Inflammatory macrophage treated with lipopolysaccharide for 4 hours (primary cell): ENCODE measurements at regions not wholly inside any gene's neighbourhood (a gene's known extent, or its start where the extent isn't known, plus 50 kb on each side); places are given as distances from the start of the nearest gene placed in this dataset.
A peak's percentile ranks its signal among the peaks of the same experiment; 100 is the strongest.
"Not testable (repeated sequence)": the region's sequence is repeated elsewhere in the genome, so short reads cannot be mapped to it uniquely, and the experiment has no call there.

Experiments
- DNase-seq: peaks from one replicate; pipeline ENCODE4 v3.0.0-alpha.2; 2020

DNA sequence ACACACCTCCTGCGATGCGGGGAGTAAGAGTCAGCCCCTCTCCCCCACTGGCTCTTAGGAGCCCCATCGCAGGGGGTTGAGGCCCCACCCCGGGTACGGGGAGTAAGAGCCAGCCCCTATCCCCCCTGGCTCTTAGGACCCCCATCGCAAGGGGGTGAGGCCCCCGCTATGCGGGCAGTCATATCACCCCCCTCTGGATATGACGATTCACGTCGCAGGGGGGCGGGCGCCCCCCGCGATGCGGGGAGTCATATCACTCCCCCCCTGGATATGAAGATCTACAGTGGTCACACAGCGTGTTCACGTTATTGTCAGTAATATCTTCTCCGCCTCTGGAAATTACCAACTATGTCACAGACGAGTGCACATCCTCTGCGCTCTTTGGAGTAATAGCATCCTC, 61.1 kb downstream of the DEFB131A start:
- not testable (repeated sequence) for DNase-seq

DNA sequence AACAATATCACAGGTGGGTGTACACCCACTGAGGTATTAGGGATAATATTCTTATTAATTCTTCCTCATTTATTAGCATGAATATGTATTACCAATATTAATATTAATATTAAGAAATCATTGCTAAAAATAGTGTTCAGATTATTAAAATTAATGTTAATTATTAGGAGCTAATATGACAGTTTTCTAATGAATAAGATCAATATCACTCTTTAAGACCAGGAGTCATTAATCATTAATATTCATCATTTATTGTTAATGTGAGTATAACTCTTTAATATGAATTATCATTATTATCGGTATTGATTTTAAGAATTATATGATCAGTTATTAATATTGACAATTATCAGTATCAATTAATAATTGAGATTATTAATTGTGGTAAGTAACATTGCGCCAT, 62.5 kb downstream of the DEFB131A start:
- not testable (repeated sequence) for DNase-seq

DNA sequence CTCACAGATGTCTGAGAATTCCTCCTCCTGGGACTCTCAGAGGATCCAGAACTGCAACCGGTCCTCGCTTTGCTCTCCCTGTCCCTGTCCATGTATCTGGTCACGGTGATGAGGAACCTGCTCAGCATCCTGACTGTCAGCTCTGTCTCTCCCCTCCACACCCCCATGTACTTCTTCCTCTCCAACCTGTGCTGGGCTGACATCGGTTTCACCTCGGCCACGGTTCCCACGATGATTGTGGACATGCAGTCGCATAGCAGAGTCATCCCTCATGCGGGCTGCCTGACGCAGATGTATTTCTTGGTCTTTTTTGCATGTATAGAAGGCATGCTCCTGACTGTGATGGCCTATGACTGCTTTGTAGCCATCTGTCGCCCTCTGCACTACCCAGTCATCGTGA, 68.7 kb downstream of the DEFB131A start:
- DNase-seq, result not testable (repeated sequence)

DNA sequence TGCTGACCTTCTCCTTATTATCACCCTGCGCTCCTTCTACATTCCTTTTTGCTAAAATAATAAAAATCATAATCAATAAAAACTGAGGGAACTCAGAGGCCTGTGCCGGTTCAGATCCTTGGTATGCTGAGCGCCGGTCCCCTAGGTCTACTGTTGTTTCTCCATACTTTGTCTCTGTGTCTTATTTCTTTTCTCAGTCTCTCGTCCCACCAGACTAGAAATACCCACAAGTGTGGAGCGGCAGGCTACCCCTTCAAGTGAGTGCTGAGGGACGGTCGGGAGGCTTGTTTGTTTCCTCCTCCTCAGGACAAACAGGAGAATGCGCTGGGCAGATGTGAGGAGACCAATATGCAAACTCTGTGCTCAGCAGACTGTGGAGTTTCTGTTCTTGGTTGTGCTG, 75.4 kb downstream of the DEFB131A start:
- not testable (repeated sequence) for DNase-seq

DNA sequence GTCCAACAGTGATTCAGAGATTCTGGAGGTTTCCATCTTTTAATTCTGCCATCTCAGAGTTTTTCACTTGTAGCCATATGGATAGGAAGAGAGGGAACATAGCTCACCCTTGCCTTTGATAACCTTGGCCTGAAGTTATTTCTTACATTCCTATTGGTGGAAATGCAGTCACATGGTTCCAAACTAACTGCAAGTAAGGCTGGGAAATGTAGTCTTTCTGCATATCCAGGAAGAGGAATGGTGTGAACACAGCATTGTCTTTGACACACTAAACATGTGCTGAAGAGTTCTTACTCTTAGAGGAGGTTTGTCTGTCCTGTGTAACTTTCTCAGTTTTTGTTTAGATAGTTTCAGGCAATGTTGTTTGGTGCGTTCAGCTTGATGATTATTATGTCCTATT, 78.7 kb downstream of the DEFB131A start:
- DNase-seq, result not testable (repeated sequence)

DNA sequence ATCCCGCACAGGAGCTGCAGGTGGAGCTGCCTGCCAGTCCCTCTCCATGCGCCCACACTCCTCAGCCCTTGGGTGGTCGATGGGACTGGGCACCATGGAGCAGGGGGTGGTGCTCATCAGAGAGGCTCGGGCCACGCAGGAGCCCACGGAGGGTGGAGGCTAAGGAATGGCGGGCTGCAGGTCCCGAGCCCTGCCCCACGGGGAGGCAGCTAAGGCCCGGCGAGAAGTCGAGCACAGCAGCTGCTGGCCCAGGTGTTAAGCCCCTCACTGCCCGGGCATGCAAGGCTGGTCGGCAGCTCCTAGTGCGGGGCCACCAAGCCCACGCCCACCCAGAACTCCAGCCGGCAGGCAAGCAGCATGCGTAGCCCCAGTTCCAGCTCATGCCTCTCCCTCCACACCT, 80.2 kb downstream of the DEFB131A start:
- DNase-seq, result not testable (repeated sequence)

DNA sequence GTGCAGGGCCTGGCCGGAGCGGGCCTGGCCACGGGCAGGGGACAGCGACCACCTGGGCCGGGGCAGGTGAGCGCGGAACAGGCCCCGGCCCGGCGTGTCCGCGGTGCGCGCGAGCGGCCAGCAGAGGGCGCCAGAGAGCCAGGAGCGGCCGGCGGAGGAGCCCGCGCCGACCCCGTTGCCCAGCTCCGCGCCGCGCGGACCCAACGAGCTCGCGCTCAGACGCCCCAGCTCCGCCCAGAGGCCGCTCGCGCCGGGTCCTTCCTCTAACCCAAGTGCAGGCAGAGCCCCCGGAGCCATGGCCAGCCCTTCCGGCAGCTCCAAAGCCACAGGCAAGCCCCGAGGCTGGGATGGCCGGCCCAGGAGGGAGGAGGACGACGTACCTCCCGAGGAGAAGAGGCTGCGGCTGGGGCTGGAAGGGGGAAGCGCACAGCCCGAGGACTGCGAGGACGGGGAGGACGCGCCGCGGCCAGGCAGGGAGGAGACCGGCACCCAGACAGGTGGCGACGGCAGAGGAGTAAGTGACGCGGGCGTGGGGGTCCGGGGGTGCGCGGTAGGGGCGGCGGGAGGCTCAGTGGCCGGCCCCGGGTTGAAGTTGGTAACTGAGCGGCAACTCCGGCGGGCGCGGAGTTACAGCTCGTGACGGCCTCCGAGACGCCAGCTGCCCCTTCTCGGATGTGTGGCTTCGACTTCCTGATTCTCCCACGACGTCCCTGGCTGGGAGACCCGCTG, 88.1 kb downstream of the DEFB131A start:
- peak; percentile 59 for DNase-seq

DNA sequence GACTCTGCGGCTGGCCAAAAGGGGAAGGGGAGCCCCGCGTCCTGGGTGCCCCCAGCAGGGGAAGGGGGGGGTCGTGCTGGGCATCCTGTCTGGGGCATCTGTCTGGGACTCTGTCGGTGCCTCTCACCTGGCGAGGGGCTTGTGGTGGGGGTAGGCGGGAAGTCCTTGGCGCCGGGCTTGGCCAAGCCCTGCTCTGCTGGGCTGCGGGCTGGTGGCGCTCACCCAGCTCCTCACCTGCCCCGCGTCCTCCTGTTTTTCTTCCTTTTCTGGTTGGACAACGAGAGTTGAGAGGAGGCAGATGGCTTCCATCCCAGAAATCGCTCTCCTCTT, 88.6 kb downstream of the DEFB131A start:
- not testable (repeated sequence) for DNase-seq

DNA sequence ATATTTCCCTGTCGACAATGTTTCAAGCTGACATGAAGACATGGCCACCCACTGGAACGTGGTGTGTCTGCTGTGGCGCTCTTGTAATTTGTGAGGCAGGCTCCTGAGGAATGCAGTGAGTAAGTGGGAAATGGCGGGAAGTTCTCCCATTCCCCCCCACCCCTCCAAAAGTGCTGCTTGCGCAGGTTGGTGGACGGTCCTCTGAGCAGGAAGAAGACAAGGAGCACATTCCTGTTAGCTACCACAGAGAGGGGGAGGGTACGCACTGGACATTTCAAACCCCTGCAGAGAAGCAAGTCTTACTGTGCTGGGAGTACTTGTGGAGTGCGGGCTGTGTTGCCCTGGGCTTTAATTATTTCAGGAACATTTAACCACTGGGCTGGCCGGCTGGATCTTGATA, 92.9 kb downstream of the DEFB131A start:
- DNase-seq, result not testable (repeated sequence)

DNA sequence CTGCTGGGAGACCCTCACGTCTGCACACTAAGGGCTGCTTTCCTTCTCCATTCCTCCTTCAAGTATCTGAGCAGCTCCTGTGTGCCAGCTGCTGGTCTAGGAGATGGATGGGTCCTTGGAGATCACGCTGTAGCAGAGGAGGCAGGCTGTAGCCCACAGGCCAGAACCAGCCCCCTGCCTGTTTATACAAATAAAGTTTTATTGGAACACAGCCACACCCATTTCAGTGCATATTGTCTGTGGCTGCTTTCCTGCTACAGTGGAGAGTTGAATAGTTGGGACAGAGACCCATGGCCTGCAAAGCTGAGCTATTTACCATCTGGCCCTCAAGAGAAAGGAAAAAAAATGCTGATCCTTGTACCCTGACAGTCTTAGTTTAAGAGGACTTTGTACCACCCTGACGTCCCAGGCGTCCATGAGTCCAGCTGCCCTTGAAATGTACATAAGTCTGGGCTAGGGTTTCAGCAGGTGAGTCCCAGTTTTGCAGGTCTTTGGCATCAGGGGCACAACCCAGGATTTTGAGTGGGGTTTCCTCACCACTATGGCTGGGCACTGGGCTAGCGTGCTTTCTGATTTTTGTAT, 95.8 kb downstream of the DEFB131A start:
- DNase-seq, result not testable (repeated sequence)

DNA sequence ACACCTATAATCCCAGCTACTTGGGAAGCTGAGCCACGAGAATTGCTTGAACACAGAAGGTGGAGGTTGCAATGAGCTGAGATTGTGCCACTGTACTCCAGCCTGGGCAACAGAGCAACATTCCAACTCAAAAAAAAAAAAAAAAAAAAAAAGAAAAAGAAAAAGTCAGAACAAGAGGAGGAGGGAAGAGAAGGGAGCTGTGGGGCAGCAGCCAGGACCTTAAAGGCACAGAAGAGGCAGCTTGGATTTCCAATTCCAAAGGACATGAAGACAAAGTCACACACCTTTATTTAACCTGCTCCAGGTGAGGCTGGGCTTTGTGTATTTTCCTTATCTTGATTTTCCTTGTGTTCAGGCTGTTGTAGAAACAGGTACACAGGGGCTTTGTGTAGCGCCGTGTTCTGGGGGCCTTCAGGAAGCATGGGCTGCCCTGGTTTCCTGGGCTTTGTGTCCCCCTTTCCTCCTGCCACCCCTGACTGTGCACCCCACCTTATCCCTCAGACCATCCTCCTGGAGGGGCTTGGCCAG, 97.2 kb downstream of the DEFB131A start:
- not testable (repeated sequence) for DNase-seq

DNA sequence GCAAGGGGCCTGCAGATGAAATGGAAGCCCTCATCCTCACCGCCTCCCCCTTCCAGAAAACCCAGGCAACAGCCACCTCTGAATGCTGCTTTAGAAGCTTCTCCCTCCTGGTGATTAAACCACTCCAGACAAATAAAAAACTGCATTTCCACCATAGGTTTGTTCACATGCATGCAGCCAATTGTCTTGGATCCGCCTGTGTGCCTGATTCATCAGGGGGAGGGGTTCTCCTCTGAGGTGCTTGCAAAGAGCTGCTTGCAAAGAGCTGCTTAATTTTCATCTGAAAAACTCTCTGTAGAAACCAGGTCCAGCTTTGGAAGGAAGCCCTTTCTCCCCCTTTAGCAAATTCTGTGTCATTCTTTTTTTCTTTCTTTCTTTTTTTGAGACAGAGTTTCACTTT, 100.6 kb downstream of the DEFB131A start:
- not testable (repeated sequence) for DNase-seq

DNA sequence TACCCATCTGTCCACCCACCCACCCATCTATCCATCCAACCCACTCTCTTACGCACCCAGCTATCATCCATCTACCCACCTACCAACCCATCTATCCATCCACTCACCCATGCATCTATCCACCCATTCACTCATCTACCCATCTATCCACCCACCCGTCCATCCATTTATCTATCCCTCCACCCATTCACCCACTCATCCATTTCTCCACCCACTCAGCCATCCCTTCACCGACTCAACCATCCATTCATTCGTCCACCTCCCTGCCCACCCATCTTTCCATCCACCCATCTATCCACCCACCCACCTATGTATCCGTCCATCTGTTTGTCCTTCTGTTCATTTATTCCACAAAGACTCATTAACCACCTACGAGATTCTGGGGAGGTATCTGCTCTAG, 103.3 kb downstream of the DEFB131A start:
- DNase-seq, result not testable (repeated sequence)

DNA sequence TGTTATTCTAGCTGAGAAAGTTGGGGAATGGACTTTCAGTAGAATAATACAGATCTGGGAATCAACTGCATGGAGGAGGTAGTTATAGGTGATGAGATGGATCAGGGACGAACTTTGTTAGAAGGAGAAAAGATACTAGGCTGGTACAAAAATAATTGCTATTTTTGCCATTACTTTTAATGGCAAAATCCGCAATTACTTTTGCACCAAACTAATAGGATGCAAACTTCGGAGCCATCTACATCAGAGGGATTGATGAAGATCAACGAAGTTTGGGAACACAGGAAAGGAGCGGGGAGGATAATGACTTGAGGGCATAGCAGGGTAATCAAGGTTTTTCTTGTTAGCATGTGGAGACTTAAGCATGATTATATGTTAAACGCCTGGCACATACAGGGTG, 111.9 kb downstream of the DEFB131A start:
- DNase-seq, result not testable (repeated sequence)

DNA sequence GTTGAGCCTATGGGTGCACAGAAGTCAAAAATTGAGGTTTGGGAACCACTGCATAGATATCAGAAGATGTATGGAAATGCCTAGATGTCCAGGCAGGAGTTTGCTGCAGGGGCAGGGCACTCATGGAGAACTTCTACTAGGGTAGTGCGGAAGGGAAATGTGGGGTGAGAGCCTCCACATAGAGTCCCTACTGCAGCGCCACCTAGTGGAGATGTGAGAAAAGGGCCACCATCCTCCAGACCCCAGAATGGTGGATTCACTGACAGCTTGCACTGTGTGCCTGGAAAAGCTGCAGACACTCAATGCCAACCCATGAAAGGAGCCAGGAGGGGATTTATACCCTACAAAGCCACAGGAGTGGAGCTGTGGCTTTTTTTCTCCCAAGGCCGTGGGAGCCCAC, 133.7 kb downstream of the DEFB131A start:
- not testable (repeated sequence) for DNase-seq

DNA sequence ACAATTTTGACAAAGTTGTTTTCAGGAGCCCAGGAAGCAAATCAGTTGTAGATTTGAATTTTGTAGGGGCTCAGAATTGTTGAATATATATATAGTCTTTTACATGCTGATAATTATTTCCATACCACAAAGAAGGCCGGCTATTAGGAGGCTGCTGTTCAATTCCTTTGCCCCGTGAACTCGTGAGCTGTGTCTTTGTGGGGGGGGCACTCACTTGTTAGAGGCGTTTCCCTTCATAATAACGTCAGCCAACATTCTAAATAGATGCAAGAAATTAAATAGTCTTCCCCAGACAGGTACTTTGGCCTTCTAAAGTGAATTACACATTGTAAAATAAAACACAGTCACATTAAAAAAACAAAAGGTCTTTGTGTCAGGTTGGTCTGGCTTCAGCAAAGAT, 138.7 kb downstream of the DEFB131A start:
- DNase-seq, result not testable (repeated sequence)

DNA sequence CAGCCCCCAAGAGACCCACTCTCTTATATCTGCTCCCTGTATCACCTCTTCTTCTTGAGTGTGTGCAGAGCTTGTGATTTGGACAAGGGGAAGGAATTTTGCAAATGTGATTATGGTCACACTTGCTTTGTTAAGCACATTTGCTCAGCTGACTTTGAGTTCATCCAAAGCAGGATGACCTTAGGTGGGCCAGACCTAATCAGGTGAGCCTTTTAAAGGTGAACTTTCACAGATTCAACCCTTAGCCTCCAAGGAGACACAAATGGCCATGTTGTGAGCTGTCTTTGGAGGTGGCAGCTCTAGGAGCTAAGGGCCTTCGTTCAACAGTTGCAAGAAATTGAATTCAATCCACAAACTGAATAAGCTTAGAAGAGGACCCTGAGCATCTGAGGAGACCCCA, 147.8 kb downstream of the DEFB131A start:
- DNase-seq, result no peak

DNA sequence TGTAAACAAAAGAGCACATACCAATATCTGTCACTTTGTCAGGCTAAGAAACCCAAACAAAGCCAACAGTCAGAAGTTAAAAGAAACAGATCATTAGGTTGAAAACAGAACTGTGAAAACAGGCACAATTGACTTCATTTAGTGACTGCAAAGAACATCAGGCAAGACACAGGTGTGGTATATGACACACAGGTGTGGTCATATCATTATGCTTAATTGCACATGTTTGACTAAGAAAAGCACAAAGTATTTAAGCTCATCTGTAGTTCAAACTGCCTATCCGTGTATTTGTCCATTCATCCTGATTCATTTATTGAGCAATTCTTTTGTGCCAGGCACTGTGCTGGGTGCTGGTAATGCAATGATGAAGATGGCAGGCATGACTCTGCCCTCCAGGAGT, 150.7 kb downstream of the DEFB131A start:
- no peak for DNase-seq

DNA sequence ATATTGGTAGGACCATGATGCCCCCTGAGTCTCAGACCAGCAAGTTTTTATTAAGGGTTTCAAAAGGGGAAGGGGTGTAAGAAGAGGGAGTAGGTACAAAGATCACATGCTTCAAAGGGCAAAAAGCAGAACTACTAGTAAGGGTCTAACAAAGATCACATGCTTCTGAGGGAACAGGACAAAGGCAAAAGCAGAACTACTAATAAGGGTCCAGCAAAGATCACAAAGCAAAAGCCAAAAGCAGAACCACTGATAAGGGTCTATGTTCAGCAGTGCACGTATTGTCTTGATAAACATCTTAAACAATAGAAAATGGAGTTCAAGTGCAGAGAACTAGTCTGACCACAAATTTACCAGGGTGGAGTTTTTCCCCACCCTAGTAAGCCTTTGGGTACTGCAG, 151.3 kb downstream of the DEFB131A start:
- peak; percentile 29 for DNase-seq

DNA sequence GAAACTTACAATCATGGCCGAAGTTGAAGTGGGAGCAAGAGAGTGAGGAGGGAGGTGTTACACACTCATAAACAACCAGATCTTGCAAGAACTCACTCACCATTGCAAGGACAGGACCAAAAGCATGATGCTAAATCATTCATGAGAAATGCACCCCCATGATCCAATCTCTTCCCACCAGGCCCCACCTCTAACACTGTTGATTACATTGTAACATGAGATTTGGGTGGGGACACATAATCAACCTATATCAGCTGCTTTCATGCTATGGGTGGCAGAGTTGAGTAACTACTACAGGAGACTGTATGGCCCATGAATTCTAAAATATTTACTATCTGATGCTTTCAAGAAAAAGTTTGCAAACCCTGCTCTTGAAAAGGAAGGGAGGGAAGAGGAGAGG, 155.1 kb downstream of the DEFB131A start:
- no peak for DNase-seq

DNA sequence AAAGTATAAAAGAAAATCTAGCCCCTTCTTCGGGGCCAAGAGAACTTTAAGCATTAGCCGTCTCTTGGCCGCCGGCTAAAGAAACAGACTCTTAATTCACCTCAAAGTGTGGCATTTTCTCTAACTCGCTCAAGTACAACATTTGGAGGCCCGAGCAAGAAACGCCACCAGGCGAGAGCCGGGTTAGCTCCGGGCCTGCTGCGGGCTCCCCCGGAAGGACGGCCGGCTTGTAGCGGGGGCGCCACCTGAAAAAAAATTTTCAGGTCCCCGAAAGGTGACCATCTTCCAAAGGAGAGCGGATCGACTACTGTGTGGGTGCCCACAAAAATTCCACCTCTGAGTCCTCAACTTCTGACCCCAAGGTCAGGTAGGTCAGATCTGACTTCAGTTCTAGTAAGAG, 156.0 kb downstream of the DEFB131A start:
- no peak for DNase-seq

DNA sequence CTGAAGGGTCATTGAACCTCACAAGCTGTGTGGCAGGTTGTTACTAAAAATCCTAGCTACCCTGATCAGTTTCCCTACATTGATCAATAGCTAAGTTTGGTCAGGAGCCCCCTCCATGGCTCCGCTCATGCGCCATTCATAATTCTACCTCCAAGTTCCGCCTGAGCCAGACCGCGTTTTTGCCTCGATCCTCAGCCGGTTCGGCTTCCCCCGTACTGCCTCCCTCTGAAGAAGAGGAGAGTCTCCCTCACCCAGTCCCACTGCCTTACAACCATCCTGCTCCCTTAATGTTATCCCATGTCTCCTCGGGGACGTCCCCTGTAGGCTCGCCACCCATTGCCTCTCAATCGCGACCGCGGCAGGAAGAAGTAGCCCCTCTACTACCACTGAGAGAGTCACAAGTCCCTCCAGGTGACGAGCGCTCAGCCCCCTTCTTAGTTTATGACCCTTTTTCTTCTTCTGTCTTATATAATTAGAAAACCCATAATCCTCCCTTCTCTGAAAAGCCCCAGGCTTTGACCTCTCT, 158.2 kb downstream of the DEFB131A start:
- no peak for DNase-seq

DNA sequence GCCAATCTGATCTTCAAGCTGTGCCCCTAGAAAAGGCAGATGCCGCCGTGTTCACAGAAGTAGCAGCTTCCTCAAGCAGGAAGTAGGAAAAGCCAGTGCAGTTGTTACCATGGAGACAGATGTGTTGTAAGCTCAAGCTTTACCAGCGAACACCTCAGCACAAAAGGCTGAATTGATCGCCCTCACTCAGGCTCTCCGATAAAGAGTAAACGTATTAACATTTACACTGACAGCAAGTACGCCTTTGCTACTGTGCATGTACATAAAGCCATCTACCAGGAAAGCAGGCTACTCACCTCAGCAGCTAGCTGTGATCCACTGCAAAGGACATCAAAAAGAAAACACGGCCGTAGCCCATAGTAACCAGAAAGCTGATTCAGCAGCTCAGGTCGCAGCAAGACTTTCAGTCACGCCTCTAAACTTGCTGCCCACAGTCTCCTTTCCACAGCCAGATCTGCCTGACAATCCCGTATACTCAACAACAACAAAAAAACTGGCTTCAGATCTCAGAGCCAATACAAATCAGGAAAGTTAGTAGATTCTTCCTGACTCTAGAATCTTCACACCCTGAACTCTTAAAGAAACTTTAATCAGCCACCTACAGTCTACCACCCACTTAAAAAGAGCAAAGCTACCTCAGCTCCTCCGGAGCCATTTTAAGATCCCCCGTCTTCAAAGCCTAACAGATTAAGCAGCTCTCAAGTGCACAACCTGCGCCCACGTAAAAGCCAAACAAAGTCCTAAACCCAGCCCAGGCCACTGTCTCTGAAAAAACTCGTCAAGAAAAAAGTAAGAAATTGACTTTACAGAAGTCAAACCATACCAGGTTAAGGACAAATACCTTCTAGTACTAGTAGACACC, 160.0 kb downstream of the DEFB131A start:
- peak; percentile 43 for DNase-seq

DNA sequence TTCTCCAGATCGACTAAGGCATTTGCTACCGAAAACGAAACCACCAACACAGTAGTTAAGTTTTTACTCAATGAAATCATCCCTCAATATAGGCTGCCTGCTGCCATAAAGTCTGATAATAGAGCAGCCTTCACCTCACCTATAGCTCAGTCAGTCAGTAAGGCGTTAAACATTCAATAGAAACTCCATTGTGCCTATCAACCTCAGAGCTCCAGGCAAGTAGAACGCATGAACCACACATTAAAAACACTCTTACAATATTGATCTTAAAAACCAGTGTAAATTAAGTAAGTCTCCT, 160.6 kb downstream of the DEFB131A start:
- not testable (repeated sequence) for DNase-seq
